Fibroblast of lung (primary cell): ENCODE measurements at regions not wholly inside any gene's neighbourhood (a gene's known extent, or its start where the extent isn't known, plus 50 kb on each side); places are given as distances from the start of the nearest gene placed in this dataset.

Experiments used
- DNase-seq, 2 donors: peaks; one replicate each; pipeline versions ENCODE4 v3.0.0 to v3.0.0-alpha.2; 2010; ENCODE audit warnings: low read depth in 2 of 2
- H2AFZ ChIP-seq: 2 replicates; pipeline ENCODE4 v1.5.1; 2012; ENCODE audit warnings: low read length, control low read depth, inconsistent platforms
- H3K27ac ChIP-seq: 2 replicates; pipeline ENCODE4 v1.5.1; 2011; ENCODE audit warnings: low read length, control low read depth; ENCODE audit not compliant: insufficient read depth
- H3K27me3 ChIP-seq: 2 replicates; pipeline ENCODE4 v1.5.1; 2011; ENCODE audit warnings: mild to moderate bottlenecking, low read length; ENCODE audit not compliant: control insufficient read depth, insufficient read depth
- H3K36me3 ChIP-seq: 2 replicates; pipeline ENCODE4 v1.5.1; 2011; ENCODE audit warnings: low read length; ENCODE audit not compliant: control insufficient read depth, insufficient read depth
- H3K4me1 ChIP-seq: 2 replicates; pipeline ENCODE4 v1.5.1; 2011; ENCODE audit warnings: low read length; ENCODE audit not compliant: control insufficient read depth, insufficient read depth; ENCODE audit errors: extremely low read depth
- H3K4me2 ChIP-seq: 2 replicates; pipeline ENCODE4 v1.5.1; 2011; ENCODE audit warnings: low read length, control low read depth; ENCODE audit not compliant: insufficient read depth; ENCODE audit errors: extremely low read depth
- H3K4me3 ChIP-seq, 4 experiments: fragments of 200-600 bp in 1 of 4; sonication (generic) in 1 of 4; replicated peaks in 1 of 4; 2 replicates each; pipeline ENCODE4 v1.5.1; 2011 to 2016; ENCODE audit warnings: low read length in 4 of 4, low read depth in 3 of 4, mild to moderate bottlenecking in 3 of 4, control low read depth in 2 of 4, inconsistent platforms in 1 of 4, mixed read lengths in 1 of 4; ENCODE audit not compliant: insufficient read depth in 1 of 4; ENCODE audit errors: control extremely low read depth in 1 of 4
- H3K79me2 ChIP-seq: 2 replicates; pipeline ENCODE4 v1.5.1; 2012; ENCODE audit warnings: mild to moderate bottlenecking, low read length, inconsistent platforms; ENCODE audit not compliant: control insufficient read depth, insufficient read depth
- H3K9ac ChIP-seq: 2 replicates; pipeline ENCODE4 v1.5.1; 2011; ENCODE audit warnings: mild to moderate bottlenecking, low read length, control low read depth; ENCODE audit not compliant: insufficient read depth
- H3K9me3 ChIP-seq: 2 replicates; pipeline ENCODE4 v1.5.1; 2012; ENCODE audit warnings: low read depth, low read length; ENCODE audit not compliant: control insufficient read depth, insufficient read depth
- H4K20me1 ChIP-seq: 2 replicates; pipeline ENCODE4 v1.5.1; 2011; ENCODE audit warnings: low read length; ENCODE audit not compliant: control insufficient read depth, insufficient read depth; ENCODE audit errors: extremely low read depth
- EZH2 ChIP-seq: IDR thresholded peaks from 2 replicates; pipeline ENCODE4 v1.5.1; 2012; ENCODE audit warnings: low read length, control low read depth, mild to moderate bottlenecking; ENCODE audit errors: missing control alignments
- TF ChIP-seq, protein P1 (sequence below), 2 donors: IDR thresholded peaks in 1 of 2; conservative IDR thresholded peaks in 1 of 2; 1 replicate in 1 of 2; 2 replicates in 1 of 2; pipeline ENCODE4 v1.5.1; 2011 to 2012; ENCODE audit warnings: low read length in 2 of 2, control low read depth in 1 of 2, inconsistent platforms in 1 of 2, low read depth in 1 of 2, mild to moderate bottlenecking in 1 of 2

DNA sequence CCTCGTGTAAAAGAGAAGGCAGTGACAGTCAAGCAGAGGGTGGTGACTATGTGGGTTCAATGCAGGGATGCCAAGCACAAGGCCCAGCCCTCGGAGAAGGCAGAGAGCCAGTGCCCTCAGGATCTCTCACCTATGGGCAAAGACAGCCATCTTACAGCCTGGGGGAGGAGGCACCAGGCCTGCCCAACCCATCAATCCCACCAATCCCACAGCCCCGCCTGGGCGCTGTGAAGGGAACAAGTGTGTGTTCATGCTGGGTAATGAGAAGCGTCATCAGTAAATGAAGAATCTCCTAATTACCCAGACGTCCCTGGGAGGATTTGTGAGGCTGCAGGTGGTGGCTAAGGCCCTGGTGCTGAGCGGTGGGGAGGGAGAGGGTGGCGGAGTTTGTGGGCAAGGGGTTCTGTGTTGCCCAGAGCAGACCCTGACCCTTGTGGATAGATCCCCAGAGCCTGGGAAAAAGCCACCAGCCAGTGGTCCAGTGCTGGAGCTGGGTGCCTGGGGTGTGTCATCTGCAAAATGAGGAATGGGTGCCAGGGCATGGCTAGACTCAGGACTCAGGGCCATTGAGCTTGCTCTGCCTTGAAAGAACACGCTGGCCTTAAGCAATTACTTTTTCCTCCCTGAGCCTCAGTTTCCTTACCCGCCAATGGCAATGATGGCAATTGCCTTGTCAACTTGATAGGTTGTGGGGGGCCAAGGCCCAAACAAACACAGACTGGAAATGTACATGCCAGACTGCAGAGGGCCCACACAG is 128.1 kb upstream of the UNC5B start:
- H3K27me3 ChIP-seq: no peaks in the 10 kb centered on the region
- no peak for DNase-seq
- no peak overlapping the region for H3K4me3 ChIP-seq
- no peaks in the 10 kb centered on the region for H3K4me1 ChIP-seq
- H2AFZ ChIP-seq: no peak overlapping the region
- no peaks in the 10 kb centered on the region for H3K9me3 ChIP-seq
- H3K27ac ChIP-seq: no peak overlapping the region
- no peak overlapping the region for H3K4me2 ChIP-seq
- H3K36me3 ChIP-seq: no peaks in the 10 kb centered on the region
- H3K9ac ChIP-seq: no peak overlapping the region
- TF ChIP-seq, protein P1, sequence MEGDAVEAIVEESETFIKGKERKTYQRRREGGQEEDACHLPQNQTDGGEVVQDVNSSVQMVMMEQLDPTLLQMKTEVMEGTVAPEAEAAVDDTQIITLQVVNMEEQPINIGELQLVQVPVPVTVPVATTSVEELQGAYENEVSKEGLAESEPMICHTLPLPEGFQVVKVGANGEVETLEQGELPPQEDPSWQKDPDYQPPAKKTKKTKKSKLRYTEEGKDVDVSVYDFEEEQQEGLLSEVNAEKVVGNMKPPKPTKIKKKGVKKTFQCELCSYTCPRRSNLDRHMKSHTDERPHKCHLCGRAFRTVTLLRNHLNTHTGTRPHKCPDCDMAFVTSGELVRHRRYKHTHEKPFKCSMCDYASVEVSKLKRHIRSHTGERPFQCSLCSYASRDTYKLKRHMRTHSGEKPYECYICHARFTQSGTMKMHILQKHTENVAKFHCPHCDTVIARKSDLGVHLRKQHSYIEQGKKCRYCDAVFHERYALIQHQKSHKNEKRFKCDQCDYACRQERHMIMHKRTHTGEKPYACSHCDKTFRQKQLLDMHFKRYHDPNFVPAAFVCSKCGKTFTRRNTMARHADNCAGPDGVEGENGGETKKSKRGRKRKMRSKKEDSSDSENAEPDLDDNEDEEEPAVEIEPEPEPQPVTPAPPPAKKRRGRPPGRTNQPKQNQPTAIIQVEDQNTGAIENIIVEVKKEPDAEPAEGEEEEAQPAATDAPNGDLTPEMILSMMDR (conservative IDR thresholded peaks at IDR 0.05 in 1 of 2, IDR thresholded peaks at IDR 0.05 in 1 of 2; ENCODE audit: low read depth in 1 of 2, low read length in 2 of 2): no peak
- no peak for TF ChIP-seq EZH2
- no peaks in the 10 kb centered on the region for H4K20me1 ChIP-seq
- H3K79me2 ChIP-seq: no peaks in the 10 kb centered on the region

DNA sequence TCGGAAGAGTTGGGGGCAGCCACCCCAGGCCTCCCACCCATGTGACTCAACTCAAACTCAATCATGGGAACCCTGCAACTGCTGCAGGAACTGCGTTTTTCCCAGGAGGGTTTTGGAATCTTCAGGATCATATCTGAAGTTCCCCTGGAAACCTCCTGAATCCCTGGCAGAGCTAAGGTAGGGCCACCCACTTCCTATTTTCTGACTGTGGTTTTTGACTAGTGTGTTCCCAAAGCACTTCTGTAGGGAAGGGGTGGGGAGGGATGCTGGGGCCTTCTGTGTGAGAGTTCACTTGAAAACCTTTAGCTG is 127.6 kb upstream of the UNC5B start:
- TF ChIP-seq EZH2: no peak
- TF ChIP-seq, protein P1 (conservative IDR thresholded peaks at IDR 0.05 in 1 of 2, IDR thresholded peaks at IDR 0.05 in 1 of 2; ENCODE audit: low read depth in 1 of 2, low read length in 2 of 2): no peak
- Histone ChIP-seq H3K36me3 (no peaks in the 10 kb centered on the region), H3K4me3 (no peak overlapping the region), H3K4me1 (no peaks in the 10 kb centered on the region), H3K27me3 (no peaks in the 10 kb centered on the region), H4K20me1 (no peaks in the 10 kb centered on the region), H3K4me2 (no peak overlapping the region), H3K79me2 (no peaks in the 10 kb centered on the region), H3K9me3 (no peaks in the 10 kb centered on the region), H3K27ac (no peak overlapping the region), H3K9ac (no peak overlapping the region), H2AFZ (no peak overlapping the region)
- DNase-seq: no peak

DNA sequence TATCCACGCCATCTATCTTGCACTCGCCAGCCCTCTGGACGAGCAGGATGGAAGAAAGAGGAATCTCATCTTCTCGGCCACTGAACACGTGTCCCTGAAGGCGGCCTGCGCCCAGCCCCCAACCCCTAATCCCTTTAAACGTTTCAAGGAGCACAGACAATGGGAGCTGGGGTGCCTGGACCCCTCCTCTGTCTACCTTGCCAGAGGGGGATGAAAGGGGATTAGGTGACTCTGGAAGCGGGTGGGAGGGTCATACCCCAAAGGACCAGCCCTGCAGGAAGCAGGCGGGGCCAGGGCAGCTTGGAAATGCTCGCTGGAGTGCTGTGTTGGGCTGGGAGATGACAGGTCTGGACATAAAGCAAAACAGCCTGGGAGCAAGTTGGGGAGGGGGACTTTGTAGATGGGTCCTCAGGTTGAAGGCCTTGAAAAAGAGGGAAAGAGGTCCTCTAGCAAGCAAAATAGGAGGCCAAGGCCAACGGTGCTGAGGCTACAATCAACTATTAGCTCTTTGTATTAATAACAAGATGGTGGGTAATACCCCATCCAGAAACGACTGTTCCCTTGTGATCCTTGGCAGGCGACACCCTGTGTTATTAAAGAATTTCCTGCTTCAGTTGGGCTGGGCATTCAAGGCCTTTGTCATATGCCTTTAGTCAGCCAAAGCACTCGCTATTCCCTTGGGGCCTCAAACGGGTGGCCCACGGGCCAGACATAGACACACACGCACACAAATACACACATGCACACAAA is 126.5 kb upstream of the UNC5B start:
- Histone ChIP-seq H3K27me3 (no peaks in the 10 kb centered on the region), H2AFZ (no peak overlapping the region), H3K27ac (no peak overlapping the region), H4K20me1 (no peaks in the 10 kb centered on the region), H3K9ac (no peak overlapping the region), H3K4me2 (no peak overlapping the region), H3K9me3 (no peaks in the 10 kb centered on the region), H3K4me3 (no peak overlapping the region), H3K79me2 (no peaks in the 10 kb centered on the region), H3K36me3 (no peaks in the 10 kb centered on the region), H3K4me1 (no peaks in the 10 kb centered on the region)
- no peak for DNase-seq
- TF ChIP-seq, protein P1 (conservative IDR thresholded peaks at IDR 0.05 in 1 of 2, IDR thresholded peaks at IDR 0.05 in 1 of 2; ENCODE audit: low read depth in 1 of 2, low read length in 2 of 2): no peak
- TF ChIP-seq EZH2: no peak
